ENCODE measurements at regions not wholly inside any gene's neighbourhood (a gene's known extent, or its start where the extent isn't known, plus 50 kb on each side); places are given as distances from the start of the nearest gene placed in this dataset.

GRCh38 chr6:113392551-113393055 lies 464.5 kb upstream of the MARCKS start:
- no peak for DNase-seq

- DNase-seq = no peak
Observed at GRCh38 chr6:113394216-113394615, 462.9 kb upstream of the MARCKS start.

GRCh38 chr6:113394729-113395128 lies 462.4 kb upstream of the MARCKS start:
- no peak for DNase-seq

- no peak for DNase-seq
Observed at GRCh38 chr6:113396730-113397129, 460.4 kb upstream of the MARCKS start.

- DNase-seq = no peak
Observed at GRCh38 chr6:113397236-113397635, 459.9 kb upstream of the MARCKS start.

GRCh38 chr6:113401231-113401630 lies 455.9 kb upstream of the MARCKS start:
- no peak for DNase-seq

- DNase-seq = no peak
Observed at GRCh38 chr6:113402544-113402943, 454.6 kb upstream of the MARCKS start.

- DNase-seq = no peak
Observed at GRCh38 chr6:113403966-113404595, 453.1 kb upstream of the MARCKS start.

GRCh38 chr6:113405326-113406047 lies 451.7 kb upstream of the MARCKS start:
- DNase-seq = no peak

- no peak for DNase-seq
Observed at GRCh38 chr6:113406048-113406695, 451.0 kb upstream of the MARCKS start.

GRCh38 chr6:113411011-113411410 lies 446.1 kb upstream of the MARCKS start:
- no peak for DNase-seq

GRCh38 chr6:113412589-113413357 lies 444.4 kb upstream of the MARCKS start:
- DNase-seq = no peak

- no peak for DNase-seq
Observed at GRCh38 chr6:113414511-113414910, 442.6 kb upstream of the MARCKS start.

- no peak for DNase-seq
Observed at GRCh38 chr6:113416170-113416569, 441.0 kb upstream of the MARCKS start.

GRCh38 chr6:113420290-113420689 lies 436.9 kb upstream of the MARCKS start:
- no peak for DNase-seq

GRCh38 chr6:113421997-113422396 lies 435.1 kb upstream of the MARCKS start:
- no peak for DNase-seq

- DNase-seq = no peak
Observed at GRCh38 chr6:113423956-113424355, 433.2 kb upstream of the MARCKS start.

- no peak for DNase-seq
Observed at GRCh38 chr6:113425977-113426660, 431.0 kb upstream of the MARCKS start.

- DNase-seq = no peak
Observed at GRCh38 chr6:113427617-113428016, 429.5 kb upstream of the MARCKS start.

GRCh38 chr6:113428702-113429101 lies 428.4 kb upstream of the MARCKS start:
- no peak for DNase-seq

- DNase-seq = no peak
Observed at GRCh38 chr6:113432521-113433334, 424.4 kb upstream of the MARCKS start.
